ENCODE measurements at regions not wholly inside any gene's neighbourhood (a gene's known extent, or its start where the extent isn't known, plus 50 kb on each side); places are given as distances from the start of the nearest gene placed in this dataset.

GRCh38 chr1:37166005-37166404, 131.7 kb upstream of the GRIK3 start:
- Histone ChIP-seq H3K36me3 (ENCODE audit: control insufficient read depth, insufficient read depth, low read length) (no peaks in the 10 kb centered on the region), H3K4me3 (ENCODE audit: low read depth, low read length) (no peak overlapping the region), H3K27me3 (ENCODE audit: control insufficient read depth, insufficient read depth, low read length) (no peaks in the 10 kb centered on the region)
- CTCF ChIA-PET: no interaction called here
- no peak for DNase-seq (ENCODE audit: low read depth)
- no peak for TF ChIP-seq CTCF (IDR thresholded peaks at IDR 0.05; ENCODE audit: insufficient read depth, low read depth, low read length)
- POLR2A ChIA-PET: no interaction called here

- TF ChIP-seq CTCF (IDR thresholded peaks at IDR 0.05; ENCODE audit: insufficient read depth, low read depth, low read length): no peak
- POLR2A ChIA-PET: no interaction called here
Observed at GRCh38 chr1:37167479-37167878, 133.2 kb upstream of the GRIK3 start.

GRCh38 chr1:37169241-37169640, 134.9 kb upstream of the GRIK3 start:
- H3K4me3 ChIP-seq (ENCODE audit: low read depth, low read length): no peak overlapping the region
- no peak for DNase-seq (ENCODE audit: low read depth)
- no peak for TF ChIP-seq CTCF (IDR thresholded peaks at IDR 0.05; ENCODE audit: insufficient read depth, low read depth, low read length)
- no peaks in the 10 kb centered on the region for H3K27me3 ChIP-seq (ENCODE audit: control insufficient read depth, insufficient read depth, low read length)
- POLR2A ChIA-PET: no interaction called here
- CTCF ChIA-PET: interaction anchor here (0.6 kb wide), 1 partner anchor 28 kb away, joined by 3 read pairs; no protein-coding TSS in a partner anchor
- H3K36me3 ChIP-seq (ENCODE audit: control insufficient read depth, insufficient read depth, low read length): no peaks in the 10 kb centered on the region

More at GRCh38 chr1:37167479-37167878, 133.2 kb upstream of the GRIK3 start:
- H3K27me3 ChIP-seq (ENCODE audit: control insufficient read depth, insufficient read depth, low read length): no peaks in the 10 kb centered on the region
- H3K4me3 ChIP-seq (ENCODE audit: low read depth, low read length): no peak overlapping the region
- no peak for DNase-seq (ENCODE audit: low read depth)
- H3K36me3 ChIP-seq (ENCODE audit: control insufficient read depth, insufficient read depth, low read length): no peaks in the 10 kb centered on the region
- CTCF ChIA-PET: no interaction called here

- H3K27me3 ChIP-seq (ENCODE audit: control insufficient read depth, insufficient read depth, low read length): no peaks in the 10 kb centered on the region
- no peaks in the 10 kb centered on the region for H3K36me3 ChIP-seq (ENCODE audit: control insufficient read depth, insufficient read depth, low read length)
- ChIA-PET CTCF (interaction anchor here (1.0 kb wide), 1 partner anchor 76 kb away, joined by 3 read pairs; no protein-coding TSS in a partner anchor), POLR2A (no interaction called here)
- no peak for TF ChIP-seq CTCF (IDR thresholded peaks at IDR 0.05; ENCODE audit: insufficient read depth, low read depth, low read length)
- H3K4me3 ChIP-seq (ENCODE audit: low read depth, low read length): no peak overlapping the region
- DNase-seq (ENCODE audit: low read depth): no peak
Observed at GRCh38 chr1:37169743-37170275, 135.5 kb upstream of the GRIK3 start.

- Histone ChIP-seq H3K27me3 (ENCODE audit: control insufficient read depth, insufficient read depth, low read length) (no peaks in the 10 kb centered on the region), H3K36me3 (ENCODE audit: control insufficient read depth, insufficient read depth, low read length) (no peaks in the 10 kb centered on the region), H3K4me3 (ENCODE audit: low read depth, low read length) (no peak overlapping the region)
- POLR2A ChIA-PET: no interaction called here
- CTCF ChIA-PET: interaction anchor here (1.2 to 1.4 kb wide), 2 partner anchors 11 to 12 kb away, joined by 3 read pairs; no protein-coding TSS in a partner anchor
- no peak for DNase-seq (ENCODE audit: low read depth)
- no peak for TF ChIP-seq CTCF (IDR thresholded peaks at IDR 0.05; ENCODE audit: insufficient read depth, low read depth, low read length)
Observed at GRCh38 chr1:37171691-37172090, 137.4 kb upstream of the GRIK3 start.
